ENCODE measurements at regions not wholly inside any gene's neighbourhood (a gene's known extent, or its start where the extent isn't known, plus 50 kb on each side); places are given as distances from the start of the nearest gene placed in this dataset.
A peak's percentile ranks its signal among the peaks of the same experiment; 100 is the strongest.

DNA sequence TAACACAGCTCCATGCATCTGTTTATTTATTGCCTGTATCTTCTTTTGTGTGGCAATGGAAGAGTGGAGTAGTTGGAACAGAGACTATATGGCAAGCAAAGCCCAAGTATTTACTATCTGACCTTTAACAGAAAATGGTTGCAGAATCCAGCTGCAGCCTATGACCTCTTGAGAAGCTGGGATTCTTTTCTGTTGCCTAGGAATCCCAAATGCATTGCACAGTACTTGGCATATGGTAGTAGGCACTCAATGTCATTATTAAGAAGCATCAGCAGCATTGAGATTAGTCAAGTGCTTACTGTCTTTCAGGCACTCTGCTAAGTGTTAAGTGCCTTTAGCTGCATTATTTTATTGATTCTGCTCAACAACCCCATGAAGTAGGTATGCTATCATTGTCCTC lies 331.6 kb downstream of the CCDC85A start:
- TF ChIP-seq, protein P1, sequence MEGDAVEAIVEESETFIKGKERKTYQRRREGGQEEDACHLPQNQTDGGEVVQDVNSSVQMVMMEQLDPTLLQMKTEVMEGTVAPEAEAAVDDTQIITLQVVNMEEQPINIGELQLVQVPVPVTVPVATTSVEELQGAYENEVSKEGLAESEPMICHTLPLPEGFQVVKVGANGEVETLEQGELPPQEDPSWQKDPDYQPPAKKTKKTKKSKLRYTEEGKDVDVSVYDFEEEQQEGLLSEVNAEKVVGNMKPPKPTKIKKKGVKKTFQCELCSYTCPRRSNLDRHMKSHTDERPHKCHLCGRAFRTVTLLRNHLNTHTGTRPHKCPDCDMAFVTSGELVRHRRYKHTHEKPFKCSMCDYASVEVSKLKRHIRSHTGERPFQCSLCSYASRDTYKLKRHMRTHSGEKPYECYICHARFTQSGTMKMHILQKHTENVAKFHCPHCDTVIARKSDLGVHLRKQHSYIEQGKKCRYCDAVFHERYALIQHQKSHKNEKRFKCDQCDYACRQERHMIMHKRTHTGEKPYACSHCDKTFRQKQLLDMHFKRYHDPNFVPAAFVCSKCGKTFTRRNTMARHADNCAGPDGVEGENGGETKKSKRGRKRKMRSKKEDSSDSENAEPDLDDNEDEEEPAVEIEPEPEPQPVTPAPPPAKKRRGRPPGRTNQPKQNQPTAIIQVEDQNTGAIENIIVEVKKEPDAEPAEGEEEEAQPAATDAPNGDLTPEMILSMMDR (IDR thresholded peaks at IDR 0.05; ENCODE audit: insufficient read depth, low read length, poor library complexity, severe bottlenecking): no peak
- Histone ChIP-seq H3K27me3 (ENCODE audit: control insufficient read depth, insufficient read depth, low read length) (no peaks in the 10 kb centered on the region), H3K4me3 (ENCODE audit: low read depth, low read length) (no peak overlapping the region), H3K36me3 (ENCODE audit: control insufficient read depth, insufficient read depth, low read length) (no peaks in the 10 kb centered on the region)
- DNase-seq (ENCODE audit: low read depth): no peak

- no peaks in the 10 kb centered on the region for H3K27me3 ChIP-seq (ENCODE audit: control insufficient read depth, insufficient read depth, low read length)
- H3K4me3 ChIP-seq (ENCODE audit: low read depth, low read length): no peak overlapping the region
- no peak for DNase-seq (ENCODE audit: low read depth)
- no peaks in the 10 kb centered on the region for H3K36me3 ChIP-seq (ENCODE audit: control insufficient read depth, insufficient read depth, low read length)
- TF ChIP-seq, protein P1 (IDR thresholded peaks at IDR 0.05; ENCODE audit: insufficient read depth, low read length, poor library complexity, severe bottlenecking): no peak
Measured at GRCh38 chr2:56519806-56520205, 336.0 kb downstream of the CCDC85A start.

DNA sequence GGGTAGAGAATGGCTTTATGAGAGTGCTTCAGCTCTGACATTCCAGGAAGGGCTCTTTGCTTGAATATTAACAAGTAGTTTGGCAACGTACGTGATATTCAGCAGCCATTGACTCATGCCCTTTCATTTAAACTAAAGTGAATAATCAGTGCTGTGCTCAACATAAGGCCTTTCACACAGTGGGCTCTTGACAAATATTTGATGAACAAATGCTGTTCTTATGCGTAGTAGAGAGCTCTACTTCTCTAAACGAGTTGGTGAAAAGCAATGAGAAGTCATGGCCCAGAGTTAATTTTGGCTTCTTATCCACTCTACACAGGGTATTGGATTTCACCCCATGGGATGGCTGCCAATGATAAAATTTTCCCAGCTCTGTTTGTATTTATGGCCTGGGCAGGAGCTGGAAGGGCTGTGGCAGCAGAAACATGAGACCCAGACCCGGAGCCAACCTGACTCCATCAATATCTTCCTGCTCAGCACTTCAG lies 338.9 kb downstream of the CCDC85A start:
- no peaks in the 10 kb centered on the region for H3K36me3 ChIP-seq (ENCODE audit: control insufficient read depth, insufficient read depth, low read length)
- H3K27me3 ChIP-seq (ENCODE audit: control insufficient read depth, insufficient read depth, low read length): no peaks in the 10 kb centered on the region
- no peak overlapping the region for H3K4me3 ChIP-seq (ENCODE audit: low read depth, low read length)
- TF ChIP-seq, protein P1 (IDR thresholded peaks at IDR 0.05; ENCODE audit: insufficient read depth, low read length, poor library complexity, severe bottlenecking): no peak
- DNase-seq (ENCODE audit: low read depth): peak; percentile 32

- H3K27me3 ChIP-seq (ENCODE audit: control insufficient read depth, insufficient read depth, low read length): no peaks in the 10 kb centered on the region
- DNase-seq (ENCODE audit: low read depth): no peak
- no peaks in the 10 kb centered on the region for H3K36me3 ChIP-seq (ENCODE audit: control insufficient read depth, insufficient read depth, low read length)
- TF ChIP-seq, protein P1 (IDR thresholded peaks at IDR 0.05; ENCODE audit: insufficient read depth, low read length, poor library complexity, severe bottlenecking): no peak
- H3K4me3 ChIP-seq (ENCODE audit: low read depth, low read length): no peak overlapping the region
Measured at GRCh38 chr2:56523816-56524215, 340.0 kb downstream of the CCDC85A start.

DNA sequence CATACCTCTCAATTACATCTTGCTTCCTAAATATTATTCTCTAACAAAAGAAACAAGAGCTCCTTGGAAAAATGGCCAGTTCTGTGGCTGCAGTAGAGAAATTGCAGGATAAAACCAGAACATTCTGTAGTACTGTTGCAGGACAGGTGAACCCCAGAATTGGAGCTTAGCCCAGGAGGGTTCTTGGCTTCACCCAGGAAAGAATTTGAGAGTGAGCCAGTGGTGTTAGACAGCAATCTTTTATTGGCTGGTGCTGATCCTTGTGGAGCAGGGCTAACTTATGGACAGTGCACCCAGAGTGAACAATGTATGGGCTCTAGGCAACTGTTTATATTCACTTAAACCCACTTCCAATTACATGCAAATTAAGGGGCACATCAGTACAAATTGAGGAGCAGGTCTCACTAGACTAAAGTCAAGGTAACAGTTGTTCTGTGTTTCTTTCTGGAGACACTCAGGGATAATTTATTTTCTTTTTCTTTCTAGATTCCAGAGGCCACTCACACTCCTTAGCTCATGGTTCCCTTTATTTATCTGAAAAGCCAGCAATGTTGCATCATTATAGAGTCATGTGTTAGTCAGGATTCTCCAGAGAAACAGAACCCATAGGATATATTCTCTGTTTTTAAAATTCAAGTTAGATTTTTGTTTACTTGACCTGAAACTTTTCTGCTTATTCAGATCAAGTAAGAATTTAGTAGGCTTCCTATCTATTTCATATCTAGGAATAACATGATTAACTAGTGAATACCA lies 348.1 kb downstream of the CCDC85A start:
- Histone ChIP-seq H3K4me3 (ENCODE audit: low read depth, low read length) (no peak overlapping the region), H3K36me3 (ENCODE audit: control insufficient read depth, insufficient read depth, low read length) (no peaks in the 10 kb centered on the region), H3K27me3 (ENCODE audit: control insufficient read depth, insufficient read depth, low read length) (no peaks in the 10 kb centered on the region)
- DNase-seq (ENCODE audit: low read depth): no peak
- TF ChIP-seq, protein P1 (IDR thresholded peaks at IDR 0.05; ENCODE audit: insufficient read depth, low read length, poor library complexity, severe bottlenecking): no peak

DNA sequence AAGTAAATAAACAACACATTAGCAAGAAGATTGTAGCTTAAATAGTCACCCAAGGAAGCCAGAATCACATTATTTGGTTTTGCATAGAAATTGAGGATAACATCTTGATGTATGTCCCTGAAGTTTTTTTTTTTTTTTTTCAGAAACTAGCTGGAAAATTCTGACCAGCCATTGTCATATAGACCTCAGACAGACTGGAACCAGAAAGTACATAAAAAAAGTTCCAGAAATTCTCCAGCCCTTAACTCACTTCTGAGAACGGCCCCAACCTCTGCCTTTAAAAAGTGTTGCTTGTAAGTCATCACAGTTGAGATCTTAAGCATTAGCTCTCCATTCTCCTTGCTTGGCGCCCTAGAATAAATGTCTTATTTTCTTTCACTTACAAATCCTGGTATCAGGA lies 350.5 kb downstream of the CCDC85A start:
- Histone ChIP-seq H3K4me3 (ENCODE audit: low read depth, low read length) (no peak overlapping the region), H3K27me3 (ENCODE audit: control insufficient read depth, insufficient read depth, low read length) (no peaks in the 10 kb centered on the region), H3K36me3 (ENCODE audit: control insufficient read depth, insufficient read depth, low read length) (no peaks in the 10 kb centered on the region)
- DNase-seq (ENCODE audit: low read depth): no peak
- TF ChIP-seq, protein P1 (IDR thresholded peaks at IDR 0.05; ENCODE audit: insufficient read depth, low read length, poor library complexity, severe bottlenecking): no peak
